OCI-LY7 (cell line): ENCODE measurements at regions not wholly inside any gene's neighbourhood (a gene's known extent, or its start where the extent isn't known, plus 50 kb on each side); places are given as distances from the start of the nearest gene placed in this dataset.

ENCODE experiments used
- CTCF ChIP-seq: fragments of 200-600 bp; sonication (generic); conservative IDR thresholded peaks from 2 replicates; pipeline ENCODE4 v1.5.1; 2014; ENCODE audit warnings: mild to moderate bottlenecking, antibody characterized with exemption, low read length, moderate library complexity, mixed read lengths
- EZH2phosphoT487 ChIP-seq: fragments of 200-600 bp; sonication (generic); IDR thresholded peaks from 2 replicates; pipeline ENCODE4 v1.6.1; 2018; ENCODE audit warnings: low read depth, borderline replicate concordance, mild to moderate bottlenecking, mixed run types, antibody characterized with exemption, low read length, moderate library complexity, mixed read lengths

GRCh38 chr2:71823526-71823925, 324.1 kb downstream of the CYP26B1 start:
- TF ChIP-seq EZH2phosphoT487 (no peak), CTCF (no peak)
